ENCODE measurements at regions not wholly inside any gene's neighbourhood (a gene's known extent, or its start where the extent isn't known, plus 50 kb on each side); places are given as distances from the start of the nearest gene placed in this dataset.

GRCh38 chr5:63516006-63516405 is 446.2 kb downstream of the HTR1A start:
- H3K36me3 ChIP-seq (ENCODE audit: insufficient read depth, low read length), result no peaks in the 10 kb centered on the region
- TF ChIP-seq POLR2AphosphoS5 (IDR thresholded peaks at IDR 0.05; ENCODE audit: borderline replicate concordance, low read depth, low read length) (no peak), EZH2 (IDR thresholded peaks at IDR 0.05) (no peak), FOXP2 (optimal IDR thresholded peaks at IDR 0.05; ENCODE audit: control extremely low read depth, extremely low read length, insufficient read depth) (no peak)
- H3K4me3 ChIP-seq, result no peak overlapping the region
- no peak for DNase-seq (ENCODE audit: low read depth, low spot score)
- H3K27ac ChIP-seq, result no peak overlapping the region
- no peak overlapping the region for H3K9ac ChIP-seq (ENCODE audit: insufficient read length)
- no peaks in the 10 kb centered on the region for H3K9me3 ChIP-seq (ENCODE audit: low read depth, low read length)

GRCh38 chr5:63500242-63500641 is 462.0 kb downstream of the HTR1A start:
- DNase-seq (ENCODE audit: low read depth, low spot score), result no peak

GRCh38 chr5:63495225-63495624 is 467.0 kb downstream of the HTR1A start:
- H3K36me3 ChIP-seq (ENCODE audit: insufficient read depth, low read length), result no peaks in the 10 kb centered on the region
- DNase-seq (ENCODE audit: low read depth, low spot score), result no peak
- no peaks in the 10 kb centered on the region for H3K9me3 ChIP-seq (ENCODE audit: low read depth, low read length)
- H3K4me3 ChIP-seq, result no peak overlapping the region
- TF ChIP-seq FOXP2 (optimal IDR thresholded peaks at IDR 0.05; ENCODE audit: control extremely low read depth, extremely low read length, insufficient read depth), result no peak
- no peak for TF ChIP-seq EZH2 (IDR thresholded peaks at IDR 0.05)
- no peak for TF ChIP-seq POLR2AphosphoS5 (IDR thresholded peaks at IDR 0.05; ENCODE audit: borderline replicate concordance, low read depth, low read length)
- no peak overlapping the region for H3K27ac ChIP-seq
- no peak overlapping the region for H3K9ac ChIP-seq (ENCODE audit: insufficient read length)

More at GRCh38 chr5:63500242-63500641, 462.0 kb downstream of the HTR1A start:
- Histone ChIP-seq H3K4me3 (no peak overlapping the region), H3K36me3 (ENCODE audit: insufficient read depth, low read length) (no peaks in the 10 kb centered on the region), H3K9ac (ENCODE audit: insufficient read length) (no peak overlapping the region), H3K27ac (no peak overlapping the region), H3K9me3 (ENCODE audit: low read depth, low read length) (no peaks in the 10 kb centered on the region)
- TF ChIP-seq EZH2 (IDR thresholded peaks at IDR 0.05) (no peak), FOXP2 (optimal IDR thresholded peaks at IDR 0.05; ENCODE audit: control extremely low read depth, extremely low read length, insufficient read depth) (no peak), POLR2AphosphoS5 (IDR thresholded peaks at IDR 0.05; ENCODE audit: borderline replicate concordance, low read depth, low read length) (no peak)

GRCh38 chr5:63483338-63483737 is 478.9 kb downstream of the HTR1A start:
- TF ChIP-seq FOXP2 (optimal IDR thresholded peaks at IDR 0.05; ENCODE audit: control extremely low read depth, extremely low read length, insufficient read depth), result no peak
- TF ChIP-seq POLR2AphosphoS5 (IDR thresholded peaks at IDR 0.05; ENCODE audit: borderline replicate concordance, low read depth, low read length), result no peak
- TF ChIP-seq EZH2 (IDR thresholded peaks at IDR 0.05), result no peak
- H3K4me3 ChIP-seq, result no peak overlapping the region
- no peak overlapping the region for H3K27ac ChIP-seq
- DNase-seq (ENCODE audit: low read depth, low spot score), result no peak
- H3K9ac ChIP-seq (ENCODE audit: insufficient read length), result no peak overlapping the region
- H3K9me3 ChIP-seq (ENCODE audit: low read depth, low read length), result no peaks in the 10 kb centered on the region
- no peaks in the 10 kb centered on the region for H3K36me3 ChIP-seq (ENCODE audit: insufficient read depth, low read length)

GRCh38 chr5:63473335-63473967 is 488.8 kb downstream of the HTR1A start:
- Histone ChIP-seq H3K9me3 (ENCODE audit: low read depth, low read length) (no peaks in the 10 kb centered on the region), H3K4me3 (no peak overlapping the region)
- no peak for DNase-seq (ENCODE audit: low read depth, low spot score)

GRCh38 chr5:63456279-63456678 is 506.0 kb downstream of the HTR1A start:
- TF ChIP-seq EZH2 (IDR thresholded peaks at IDR 0.05) (no peak), POLR2AphosphoS5 (IDR thresholded peaks at IDR 0.05; ENCODE audit: borderline replicate concordance, low read depth, low read length) (no peak), FOXP2 (optimal IDR thresholded peaks at IDR 0.05; ENCODE audit: control extremely low read depth, extremely low read length, insufficient read depth) (no peak)
- Histone ChIP-seq H3K36me3 (ENCODE audit: insufficient read depth, low read length) (no peaks in the 10 kb centered on the region), H3K9ac (ENCODE audit: insufficient read length) (no peak overlapping the region), H3K9me3 (ENCODE audit: low read depth, low read length) (no peaks in the 10 kb centered on the region), H3K27ac (no peak overlapping the region), H3K4me3 (no peak overlapping the region)
- DNase-seq (ENCODE audit: low read depth, low spot score), result no peak

More at GRCh38 chr5:63473335-63473967, 488.8 kb downstream of the HTR1A start:
- H3K27ac ChIP-seq, result no peak overlapping the region
- no peak for TF ChIP-seq POLR2AphosphoS5 (IDR thresholded peaks at IDR 0.05; ENCODE audit: borderline replicate concordance, low read depth, low read length)
- TF ChIP-seq FOXP2 (optimal IDR thresholded peaks at IDR 0.05; ENCODE audit: control extremely low read depth, extremely low read length, insufficient read depth), result no peak
- TF ChIP-seq EZH2 (IDR thresholded peaks at IDR 0.05), result no peak
- no peak overlapping the region for H3K9ac ChIP-seq (ENCODE audit: insufficient read length)
- H3K36me3 ChIP-seq (ENCODE audit: insufficient read depth, low read length), result no peaks in the 10 kb centered on the region

GRCh38 chr5:63451188-63451587 is 511.1 kb downstream of the HTR1A start:
- Histone ChIP-seq H3K4me3 (no peak overlapping the region), H3K27ac (no peak overlapping the region), H3K9ac (ENCODE audit: insufficient read length) (no peak overlapping the region), H3K36me3 (ENCODE audit: insufficient read depth, low read length) (no peaks in the 10 kb centered on the region), H3K9me3 (ENCODE audit: low read depth, low read length) (no peaks in the 10 kb centered on the region)
- TF ChIP-seq POLR2AphosphoS5 (IDR thresholded peaks at IDR 0.05; ENCODE audit: borderline replicate concordance, low read depth, low read length) (no peak), FOXP2 (optimal IDR thresholded peaks at IDR 0.05; ENCODE audit: control extremely low read depth, extremely low read length, insufficient read depth) (no peak), EZH2 (IDR thresholded peaks at IDR 0.05) (no peak)
- DNase-seq (ENCODE audit: low read depth, low spot score), result no peak

GRCh38 chr5:63439537-63439936 is 522.7 kb downstream of the HTR1A start:
- Histone ChIP-seq H3K4me3 (no peak overlapping the region), H3K27ac (no peak overlapping the region), H3K9me3 (ENCODE audit: low read depth, low read length) (no peaks in the 10 kb centered on the region), H3K36me3 (ENCODE audit: insufficient read depth, low read length) (no peaks in the 10 kb centered on the region), H3K9ac (ENCODE audit: insufficient read length) (no peak overlapping the region)
- no peak for DNase-seq (ENCODE audit: low read depth, low spot score)
- TF ChIP-seq FOXP2 (optimal IDR thresholded peaks at IDR 0.05; ENCODE audit: control extremely low read depth, extremely low read length, insufficient read depth) (no peak), POLR2AphosphoS5 (IDR thresholded peaks at IDR 0.05; ENCODE audit: borderline replicate concordance, low read depth, low read length) (no peak), EZH2 (IDR thresholded peaks at IDR 0.05) (no peak)

- H3K27ac ChIP-seq, result no peak overlapping the region
- DNase-seq (ENCODE audit: low read depth, low spot score), result no peak
- H3K9ac ChIP-seq (ENCODE audit: insufficient read length), result no peak overlapping the region
- H3K36me3 ChIP-seq (ENCODE audit: insufficient read depth, low read length), result no peaks in the 10 kb centered on the region
- no peak overlapping the region for H3K4me3 ChIP-seq
- no peak for TF ChIP-seq FOXP2 (optimal IDR thresholded peaks at IDR 0.05; ENCODE audit: control extremely low read depth, extremely low read length, insufficient read depth)
- no peak for TF ChIP-seq EZH2 (IDR thresholded peaks at IDR 0.05)
- no peak for TF ChIP-seq POLR2AphosphoS5 (IDR thresholded peaks at IDR 0.05; ENCODE audit: borderline replicate concordance, low read depth, low read length)
- no peaks in the 10 kb centered on the region for H3K9me3 ChIP-seq (ENCODE audit: low read depth, low read length)
These were observed 552.5 kb downstream of the HTR1A start for GRCh38 chr5:63409737-63410136.

Data from SK-N-MC (cell line).